Lower lobe of right lung (tissue), 2 donors: ENCODE measurements at regions not wholly inside any gene's neighbourhood (a gene's known extent, or its start where the extent isn't known, plus 50 kb on each side); places are given as distances from the start of the nearest gene placed in this dataset.

Experiments
- ATAC-seq, 2 donors: fragments of 200-7000 bp; cut with Tn5 transposase; one replicate each; pipeline ENCODE4 v1.9.1; 2020 to 2022; ENCODE audit warnings: mild to moderate bottlenecking in 2 of 2, moderate library complexity in 2 of 2
- DNase-seq: peaks from one replicate; pipeline ENCODE4 v3.0.0-alpha.2; 2020
- H3K27ac ChIP-seq: fragments of 200-600 bp; one replicate; pipeline ENCODE4 v1.8.0; 2022
- H3K27me3 ChIP-seq: fragments of 200-600 bp; one replicate; pipeline ENCODE4 v1.8.0; 2022; ENCODE audit warnings: low read depth
- H3K36me3 ChIP-seq: fragments of 200-600 bp; one replicate; pipeline ENCODE4 v1.8.0; 2022; ENCODE audit warnings: mild to moderate bottlenecking
- H3K4me1 ChIP-seq: fragments of 200-600 bp; one replicate; pipeline ENCODE4 v1.8.0; 2022
- H3K4me3 ChIP-seq: fragments of 200-600 bp; one replicate; pipeline ENCODE4 v1.8.0; 2022; ENCODE audit warnings: mild to moderate bottlenecking
- H3K9me3 ChIP-seq: fragments of 200-600 bp; one replicate; pipeline ENCODE4 v1.8.0; 2022
- intact Hi-C: fragments of 100-400 bp; cut with DNase I; formaldehyde crosslinking; loops from one replicate; pipeline ENCODE4 v1.11.0; 2022
- TF ChIP-seq, protein P1 (sequence below): fragments of 200-600 bp; IDR thresholded peaks from one replicate; pipeline ENCODE4 v1.8.0; 2022; ENCODE audit warnings: antibody characterized with exemption, mild to moderate bottlenecking
- donor health status: DM: no; HTN: yes; CAD: no; lungs with severe emphysema.

GRCh38 chr10:27621461-27621860 is 117.4 kb downstream of the RAB18 start:
- Histone ChIP-seq H3K9me3 (no peaks in the 10 kb centered on the region), H3K27ac (no peak overlapping the region), H3K27me3 (peaks cover 8% of the 10 kb centered on the region), H3K4me1 (no peaks in the 10 kb centered on the region), H3K36me3 (no peaks in the 10 kb centered on the region), H3K4me3 (no peak overlapping the region)
- ATAC-seq, result no peak
- no peak for DNase-seq
- TF ChIP-seq, protein P1, sequence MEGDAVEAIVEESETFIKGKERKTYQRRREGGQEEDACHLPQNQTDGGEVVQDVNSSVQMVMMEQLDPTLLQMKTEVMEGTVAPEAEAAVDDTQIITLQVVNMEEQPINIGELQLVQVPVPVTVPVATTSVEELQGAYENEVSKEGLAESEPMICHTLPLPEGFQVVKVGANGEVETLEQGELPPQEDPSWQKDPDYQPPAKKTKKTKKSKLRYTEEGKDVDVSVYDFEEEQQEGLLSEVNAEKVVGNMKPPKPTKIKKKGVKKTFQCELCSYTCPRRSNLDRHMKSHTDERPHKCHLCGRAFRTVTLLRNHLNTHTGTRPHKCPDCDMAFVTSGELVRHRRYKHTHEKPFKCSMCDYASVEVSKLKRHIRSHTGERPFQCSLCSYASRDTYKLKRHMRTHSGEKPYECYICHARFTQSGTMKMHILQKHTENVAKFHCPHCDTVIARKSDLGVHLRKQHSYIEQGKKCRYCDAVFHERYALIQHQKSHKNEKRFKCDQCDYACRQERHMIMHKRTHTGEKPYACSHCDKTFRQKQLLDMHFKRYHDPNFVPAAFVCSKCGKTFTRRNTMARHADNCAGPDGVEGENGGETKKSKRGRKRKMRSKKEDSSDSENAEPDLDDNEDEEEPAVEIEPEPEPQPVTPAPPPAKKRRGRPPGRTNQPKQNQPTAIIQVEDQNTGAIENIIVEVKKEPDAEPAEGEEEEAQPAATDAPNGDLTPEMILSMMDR, result no peak
- intact Hi-C loops, result no loop called here

- no peak overlapping the region for H3K4me3 ChIP-seq
- peaks cover 8% of the 10 kb centered on the region for H3K27me3 ChIP-seq
- intact Hi-C loops, result no loop called here
- TF ChIP-seq, protein P1, result no peak
- H3K9me3 ChIP-seq, result no peaks in the 10 kb centered on the region
- H3K27ac ChIP-seq, result no peak overlapping the region
- DNase-seq, result no peak
- no peak for ATAC-seq
- no peaks in the 10 kb centered on the region for H3K4me1 ChIP-seq
- no peaks in the 10 kb centered on the region for H3K36me3 ChIP-seq
Measured at GRCh38 chr10:27622596-27622995, 118.5 kb downstream of the RAB18 start.
